SIG-M5 (cell line): ENCODE measurements at regions not wholly inside any gene's neighbourhood (a gene's known extent, or its start where the extent isn't known, plus 50 kb on each side); places are given as distances from the start of the nearest gene placed in this dataset.

Experiments
- DNase-seq: peaks from one replicate; lab custom pipeline; 2025; lab: John Stamatoyannopoulos, UW

DNA sequence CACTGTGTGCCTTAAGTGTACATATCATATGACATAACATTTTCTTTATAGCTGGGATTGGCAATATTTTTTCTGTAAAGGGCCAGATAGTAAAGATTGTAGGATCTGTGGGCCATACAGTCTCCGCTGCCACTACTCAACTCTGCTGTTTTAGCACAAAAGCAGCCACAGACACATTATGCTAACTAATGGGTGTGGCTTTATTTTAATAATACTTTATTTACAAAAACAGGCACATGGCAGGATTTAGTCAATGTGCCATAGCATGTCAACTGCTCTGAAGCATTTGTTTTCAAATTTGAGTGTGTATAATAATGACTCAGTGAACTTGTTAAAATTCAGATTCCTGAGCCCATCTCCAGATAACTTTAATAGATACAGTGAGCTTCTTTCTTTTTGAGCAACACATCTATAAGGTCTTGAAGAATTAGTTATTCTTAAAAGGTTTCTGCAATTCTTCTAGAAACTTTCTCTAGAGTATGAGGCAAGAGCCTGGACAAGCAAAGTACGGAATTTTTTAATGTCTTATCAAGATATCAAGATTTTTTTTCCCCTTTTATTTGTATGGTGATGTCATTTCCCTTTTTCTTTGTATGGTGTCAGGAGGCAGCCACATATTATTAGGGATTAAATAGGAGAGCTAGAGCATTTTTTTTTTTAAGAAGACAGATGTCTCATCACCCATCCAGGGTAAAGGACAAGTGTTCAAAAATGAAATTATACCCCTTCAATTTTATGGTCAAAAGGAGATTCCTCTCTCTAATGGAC, 518.3 kb downstream of the DHX35 start:
- DNase-seq, result no peak

DNA sequence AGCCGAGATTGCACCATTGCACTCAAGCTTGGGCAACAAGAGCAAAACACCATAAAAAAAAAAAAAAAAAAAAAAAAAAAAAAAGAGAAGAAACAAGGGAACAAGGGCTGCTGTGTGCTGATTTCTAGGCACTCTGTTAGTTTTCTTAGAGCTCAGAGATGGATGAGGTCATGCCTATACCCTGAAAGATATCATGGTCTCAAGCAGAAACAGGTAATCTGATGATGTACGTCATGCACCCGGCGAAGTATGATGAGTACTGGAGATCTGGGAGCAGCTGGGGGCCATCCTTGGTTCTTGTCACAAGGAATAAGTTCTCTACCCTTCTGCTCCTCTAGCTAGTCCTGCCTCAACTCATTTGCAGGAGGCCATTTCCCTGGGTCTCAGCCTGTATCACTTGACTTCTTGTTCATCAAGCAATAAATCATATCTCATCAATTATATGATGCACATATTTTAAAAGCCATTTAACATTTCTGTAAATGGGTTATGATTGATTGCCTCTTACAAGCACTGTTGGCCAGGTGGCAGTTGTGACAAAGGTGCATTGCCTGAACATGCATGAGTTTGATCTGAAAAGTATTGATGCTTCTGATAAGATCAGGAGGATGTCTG, 517.2 kb downstream of the DHX35 start:
- DNase-seq, result no peak

DNA sequence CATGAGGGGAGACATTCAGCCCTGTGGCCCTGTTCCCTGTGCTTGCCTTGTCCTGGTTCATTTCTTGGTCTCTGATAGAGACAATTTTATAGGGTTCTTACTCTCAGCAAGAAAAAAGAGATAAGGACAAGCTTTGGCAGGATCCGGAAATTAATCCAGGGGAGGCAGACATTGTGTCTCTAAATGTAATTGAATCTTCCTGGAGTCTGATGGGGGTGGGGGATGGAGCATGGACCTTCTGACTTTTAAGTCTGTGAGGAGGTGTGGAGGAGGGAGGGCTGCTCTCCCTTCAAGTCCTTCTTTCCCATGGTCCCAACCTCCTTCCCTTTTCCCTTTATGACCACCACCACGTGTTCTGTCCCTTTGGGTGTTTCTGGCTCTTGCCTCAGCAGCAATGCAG, 512.7 kb downstream of the DHX35 start:
- DNase-seq, result no peak

DNA sequence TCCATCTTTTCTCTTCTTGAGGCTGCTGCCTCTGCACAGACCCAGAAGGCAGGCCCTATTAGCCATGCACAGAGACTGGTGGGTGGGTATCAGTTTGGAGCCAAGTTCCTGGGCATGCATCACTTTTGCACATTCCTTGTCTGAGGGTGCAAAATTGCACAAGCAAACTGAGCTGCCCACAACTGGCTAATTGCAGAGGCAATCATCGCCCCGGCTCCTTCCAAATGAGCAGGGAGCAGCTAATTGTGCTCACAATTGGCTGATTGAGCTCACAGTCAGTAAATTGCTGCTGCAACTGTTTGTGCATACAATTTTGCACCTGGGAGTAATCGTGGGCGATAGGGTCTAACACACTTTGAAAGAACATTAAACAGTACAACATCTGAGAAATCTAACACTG, 511.4 kb downstream of the DHX35 start:
- DNase-seq, result no peak

DNA sequence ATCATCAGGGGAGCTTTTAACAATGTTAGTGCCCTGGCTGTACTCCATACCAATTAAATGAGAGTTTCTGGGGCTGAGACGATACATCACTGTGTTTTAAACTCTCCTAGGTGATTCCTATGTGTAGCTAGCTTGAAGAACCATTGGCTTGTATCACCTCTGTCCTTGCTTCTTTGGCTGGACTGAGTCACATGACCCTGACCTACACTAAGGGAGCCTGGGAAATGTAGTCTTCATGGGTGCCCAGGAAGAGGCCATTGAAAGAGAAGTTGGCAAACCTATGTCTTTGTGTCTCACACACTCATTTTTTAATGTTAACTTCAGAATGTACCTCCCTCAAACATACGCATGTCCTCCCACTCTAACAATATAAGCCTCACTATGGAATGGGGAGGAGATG, 506.6 kb downstream of the DHX35 start:
- DNase-seq, result no peak

DNA sequence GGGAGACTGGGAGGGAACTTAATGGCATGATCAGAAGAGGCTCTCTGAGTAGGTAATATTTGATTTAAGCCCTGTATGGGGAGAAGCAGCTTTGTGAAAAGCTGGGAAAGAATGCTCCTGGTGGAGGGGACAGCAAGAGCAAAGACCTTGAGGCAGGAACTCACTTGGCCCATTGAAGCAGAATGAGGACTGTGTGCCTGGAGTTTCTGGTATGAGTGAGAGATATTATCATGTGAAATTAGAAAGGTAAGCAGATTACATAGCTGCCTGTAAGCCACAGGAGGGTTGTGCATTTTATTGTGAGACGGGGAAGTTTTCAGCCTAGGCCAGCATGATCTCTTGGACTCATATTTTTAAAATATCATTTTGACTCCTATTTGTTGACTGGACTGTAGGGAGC, 502.1 kb downstream of the DHX35 start:
- no peak for DNase-seq

DNA sequence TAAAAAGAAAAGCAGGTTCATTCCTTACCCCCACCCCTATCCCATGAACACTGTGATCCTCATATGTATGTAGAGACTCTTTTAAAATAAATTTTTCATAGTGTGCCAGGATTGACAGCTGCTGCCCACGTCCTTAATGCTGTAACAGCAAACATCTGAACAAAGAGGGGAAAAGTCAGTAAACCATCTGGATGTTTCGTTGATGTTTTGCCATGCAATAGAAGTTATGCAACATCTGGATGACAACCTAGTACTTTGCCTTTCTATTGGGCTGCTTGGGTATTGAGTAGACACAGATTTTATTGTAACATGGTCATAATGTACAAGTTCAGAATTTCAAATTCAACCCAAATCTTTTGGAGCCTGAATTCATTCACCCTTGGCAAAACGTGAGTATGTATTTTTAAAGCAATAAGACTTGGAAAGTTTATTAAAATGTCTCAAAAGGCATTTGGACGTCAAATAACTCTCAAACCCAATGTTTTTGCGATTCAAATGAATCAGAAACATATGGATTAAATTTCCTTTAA, 500.3 kb downstream of the DHX35 start:
- no peak for DNase-seq

DNA sequence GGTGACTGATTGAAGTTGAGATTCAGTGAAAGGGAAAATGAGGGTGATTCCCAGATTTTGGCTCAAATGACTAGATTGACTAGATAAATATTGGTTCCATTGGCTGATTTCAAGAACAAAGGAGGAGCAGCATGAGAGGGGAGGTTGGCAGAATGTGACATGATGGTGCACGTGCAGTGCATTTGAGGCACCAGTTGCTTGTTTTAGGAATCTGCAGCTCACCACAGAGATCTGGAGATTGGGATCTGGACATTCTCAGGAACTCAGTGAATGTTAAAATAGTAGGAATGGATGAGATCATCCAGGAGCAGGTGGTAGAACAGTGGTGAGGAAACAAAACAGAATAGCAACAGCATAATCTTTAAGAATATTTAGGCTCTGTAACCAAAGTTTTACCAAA, 496.3 kb downstream of the DHX35 start:
- DNase-seq, result no peak

DNA sequence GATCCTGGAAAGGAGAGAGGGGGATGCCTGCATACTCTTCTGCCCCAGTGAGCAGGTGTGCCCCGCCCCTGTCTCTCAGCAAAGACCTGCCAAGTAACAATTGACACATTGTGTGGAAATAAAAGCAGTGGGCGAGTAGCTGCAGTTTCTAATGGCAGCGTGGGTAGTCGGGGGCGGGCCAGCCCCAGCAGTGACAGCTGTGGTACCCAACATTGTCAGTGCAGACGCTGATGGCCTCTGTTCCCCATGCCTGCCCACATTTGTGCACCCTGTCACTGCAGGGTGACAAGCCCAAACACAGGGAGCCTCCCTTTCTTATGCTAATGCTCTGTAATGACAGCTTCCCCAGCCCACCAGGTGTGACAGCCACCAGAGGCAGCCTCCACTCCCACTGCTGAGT, 491.7 kb downstream of the DHX35 start:
- no peak for DNase-seq

DNA sequence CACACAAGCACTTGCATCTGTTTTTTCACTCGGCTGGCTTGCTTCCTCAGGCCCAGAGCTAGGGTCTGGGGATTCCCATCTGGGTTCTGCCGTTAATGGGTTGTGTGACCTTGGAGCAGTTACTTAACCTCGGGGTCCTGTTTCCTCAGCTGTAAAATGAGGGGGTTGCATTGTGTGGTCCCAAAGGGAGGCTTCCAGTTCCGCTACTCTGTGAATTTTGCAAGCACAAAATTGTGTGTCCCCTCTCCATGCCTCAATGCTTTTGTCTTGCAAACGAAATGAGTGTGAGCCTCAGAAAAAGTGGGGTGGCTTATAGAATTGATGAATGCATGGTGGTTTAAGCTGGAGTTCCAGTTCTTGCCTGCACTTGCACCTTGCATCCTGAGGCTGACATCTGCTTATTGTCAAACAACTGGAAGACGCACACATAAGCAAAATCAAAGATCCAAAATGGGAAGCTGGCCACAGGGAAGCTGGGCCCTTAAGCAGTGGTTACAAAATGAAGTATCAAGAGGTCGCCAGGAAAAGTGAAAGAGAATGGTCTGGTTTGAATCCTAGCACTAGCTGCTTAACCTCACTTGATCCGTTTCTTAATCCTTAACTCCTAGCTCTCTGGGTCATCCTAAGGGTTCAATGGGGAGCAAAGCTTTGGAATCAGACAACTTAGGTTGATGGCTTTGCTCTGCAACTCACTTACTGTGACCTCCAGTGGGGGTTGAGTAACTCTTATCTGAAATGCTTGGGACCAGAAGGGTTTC, 490.6 kb downstream of the DHX35 start:
- no peak for DNase-seq

DNA sequence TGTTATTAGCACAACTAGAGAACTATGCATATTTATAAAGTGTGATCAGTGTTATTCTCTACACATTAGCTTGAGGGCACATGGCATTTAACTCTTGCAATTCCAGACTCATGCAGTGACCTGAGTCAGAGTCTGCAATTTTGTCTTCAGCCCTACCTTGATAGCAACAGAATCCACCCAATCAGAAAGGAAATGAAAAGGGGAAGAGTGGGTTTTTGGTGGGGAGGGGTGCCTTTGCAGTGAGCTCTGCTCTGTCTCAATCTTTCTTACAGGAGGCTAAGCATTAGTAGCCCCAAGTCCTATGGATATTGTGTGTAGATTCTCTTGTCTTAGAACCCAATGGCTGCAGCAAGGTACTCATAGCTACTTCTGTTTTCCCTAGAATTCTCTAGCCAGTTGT, 489.2 kb downstream of the DHX35 start:
- DNase-seq, result no peak

DNA sequence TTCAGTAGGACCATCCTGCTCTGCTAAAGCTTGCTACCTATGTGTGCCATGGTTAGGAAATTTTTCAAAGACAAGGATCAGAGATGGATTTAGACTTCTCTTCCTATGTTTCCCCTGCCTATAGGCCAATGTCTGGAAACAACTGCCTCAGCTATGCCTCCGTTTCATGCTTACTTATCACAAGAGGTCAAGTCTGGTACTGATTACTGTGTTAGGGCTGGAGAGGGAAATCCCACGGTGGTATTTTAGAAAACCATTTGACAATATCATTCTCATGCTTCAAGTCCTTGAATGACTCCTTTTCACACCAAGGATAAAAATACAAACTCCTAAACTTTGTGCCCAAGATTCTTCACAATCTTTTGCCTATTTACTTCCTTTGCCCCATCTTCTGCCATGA, 484.3 kb downstream of the DHX35 start:
- DNase-seq, result no peak

DNA sequence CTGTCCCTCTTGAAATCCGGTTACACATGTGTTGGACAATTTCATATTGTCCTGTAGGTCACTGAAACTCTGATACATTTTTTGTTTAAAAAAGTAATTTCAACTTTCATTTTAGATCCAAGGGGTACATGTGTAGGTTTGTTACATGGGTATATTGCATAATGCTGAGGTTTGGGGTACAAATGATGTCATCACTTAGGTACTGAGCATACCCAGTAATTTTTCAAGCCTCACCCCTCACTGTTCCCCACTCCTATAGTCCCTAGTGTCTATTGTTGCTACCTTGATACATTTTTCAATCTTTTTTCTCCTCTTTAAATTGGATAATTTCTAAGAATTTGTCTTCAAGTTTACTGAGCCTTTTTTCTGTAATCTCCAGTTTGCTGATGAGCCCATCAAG, 483.0 kb downstream of the DHX35 start:
- no peak for DNase-seq

DNA sequence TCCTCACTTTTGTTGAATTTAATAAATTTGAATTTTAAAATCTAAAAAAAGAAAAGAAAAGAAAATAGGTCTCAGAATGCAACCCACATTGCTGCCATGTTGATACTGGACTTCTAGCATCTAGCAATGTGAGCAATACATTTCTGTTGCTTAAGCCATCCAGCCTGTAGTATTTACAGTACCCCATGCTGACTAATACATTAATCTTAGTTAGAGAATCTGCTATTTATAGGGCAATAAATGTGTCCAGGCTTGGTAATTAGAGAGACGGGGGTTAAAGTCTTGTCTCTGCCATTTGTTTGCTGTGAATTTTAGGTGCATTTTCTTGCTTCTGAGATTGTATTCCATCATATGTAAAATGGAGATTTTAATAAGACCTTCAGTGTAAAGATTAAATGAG, 471.3 kb downstream of the DHX35 start:
- no peak for DNase-seq

DNA sequence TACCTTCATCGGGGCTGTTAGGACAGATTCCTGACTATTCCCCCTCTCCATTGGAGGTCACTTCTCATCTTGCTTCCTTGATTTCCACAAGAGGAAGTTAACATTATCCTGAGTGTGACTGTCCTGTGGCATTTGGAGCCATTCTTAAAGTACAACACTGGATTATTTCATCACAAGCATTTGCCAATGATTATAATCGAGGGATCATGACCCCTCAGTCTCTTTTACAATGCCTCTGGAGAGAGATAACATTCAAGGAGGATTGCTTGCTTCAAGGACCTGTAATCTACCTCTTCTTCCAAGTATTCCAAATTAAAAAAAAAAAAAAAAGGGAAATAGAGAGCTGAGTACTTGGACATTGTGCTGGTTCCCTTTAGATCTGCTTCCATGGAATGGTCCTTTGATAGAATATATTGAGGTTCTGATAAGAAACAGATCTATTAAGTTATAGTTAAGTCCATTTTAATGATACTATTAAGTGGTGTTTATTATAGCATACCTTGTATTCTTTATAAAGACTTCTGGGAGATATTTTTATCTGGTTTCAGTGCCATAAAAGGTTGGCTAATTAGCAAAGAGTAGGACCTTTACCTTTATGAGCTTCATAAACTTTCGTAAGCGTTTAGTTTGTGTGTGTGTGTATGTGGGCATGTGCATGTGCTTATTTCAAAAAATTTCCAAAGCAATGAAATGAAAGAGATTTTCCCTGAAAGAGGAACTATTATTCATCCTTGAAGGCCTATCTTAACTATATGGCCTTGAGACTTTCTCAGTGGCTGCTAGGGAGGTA, 469.1 kb downstream of the DHX35 start:
- no peak for DNase-seq

DNA sequence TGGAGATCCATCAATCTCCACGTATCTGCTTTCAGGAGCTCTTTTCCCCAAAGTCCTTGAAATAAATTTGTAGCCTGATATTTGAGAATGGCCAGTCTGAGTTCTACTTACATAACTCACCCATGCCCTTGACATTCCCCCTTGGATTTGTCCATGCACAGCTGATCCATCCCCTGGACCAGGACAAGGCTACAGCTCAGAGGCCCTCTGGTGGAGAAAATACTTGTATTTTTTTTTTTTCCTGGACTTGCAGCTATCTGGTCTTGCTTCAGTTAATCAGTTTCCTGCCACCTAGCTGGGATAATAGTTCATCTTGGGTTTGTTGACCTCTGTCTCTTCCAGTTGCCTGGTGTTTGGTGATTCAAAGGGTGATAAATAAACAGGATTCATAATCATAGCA, 467.6 kb downstream of the DHX35 start:
- no peak for DNase-seq

DNA sequence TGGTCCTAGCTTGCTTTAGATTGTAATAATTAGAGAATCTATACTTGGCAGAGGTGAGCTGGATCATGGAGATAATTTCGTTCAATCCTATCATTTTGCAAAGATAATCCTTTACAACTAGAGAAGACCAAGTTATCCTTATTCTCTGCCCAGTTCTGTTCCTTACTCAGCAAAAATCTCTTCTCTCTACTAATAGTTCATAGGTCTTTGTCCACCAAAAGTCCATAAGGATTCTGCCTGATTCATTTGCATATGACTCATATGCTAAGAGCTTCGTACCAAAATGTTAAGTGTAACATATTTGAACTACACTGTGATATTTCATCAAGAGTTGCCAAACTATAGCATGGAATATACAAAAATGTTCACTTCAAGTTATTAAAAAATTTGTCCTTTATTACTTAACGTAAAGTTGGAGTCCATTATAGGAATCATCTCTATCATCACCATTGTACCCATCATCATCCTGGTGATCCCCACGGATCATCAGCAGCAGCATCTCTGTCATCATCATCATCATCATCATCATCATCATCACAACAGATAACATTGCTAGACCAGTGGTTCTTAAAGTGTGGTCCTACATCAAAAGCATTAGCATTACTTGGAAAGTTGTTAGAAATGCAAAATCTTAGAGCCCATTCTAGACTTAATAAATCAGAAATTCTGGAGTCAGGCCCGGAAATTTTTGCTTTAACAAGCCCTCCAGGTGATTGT, 463.0 kb downstream of the DHX35 start:
- no peak for DNase-seq

DNA sequence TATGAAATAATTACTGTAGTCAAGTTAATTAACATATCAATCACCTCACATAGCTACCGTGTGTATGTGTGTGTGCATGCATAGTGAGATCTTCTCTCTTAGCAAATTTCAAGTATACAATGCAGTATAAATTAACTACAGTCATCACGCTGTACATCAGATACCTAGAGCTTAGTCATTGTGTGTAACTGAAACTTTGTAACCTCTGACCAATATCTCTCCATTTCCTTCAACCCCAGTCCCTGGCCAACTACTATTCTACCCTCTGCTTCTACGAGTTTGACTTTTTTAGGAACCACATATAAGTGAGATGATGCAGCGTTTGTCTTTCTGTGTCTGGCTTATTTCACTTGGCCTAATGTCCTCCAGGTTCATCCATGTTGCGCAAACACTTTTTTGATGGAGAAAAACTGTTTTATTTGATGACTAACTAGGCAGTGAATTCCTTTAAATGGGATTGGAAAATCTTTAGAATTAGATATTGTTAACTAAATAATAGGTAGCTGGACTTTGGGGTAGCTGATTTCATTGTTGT, 459.5 kb downstream of the DHX35 start:
- DNase-seq, result no peak

DNA sequence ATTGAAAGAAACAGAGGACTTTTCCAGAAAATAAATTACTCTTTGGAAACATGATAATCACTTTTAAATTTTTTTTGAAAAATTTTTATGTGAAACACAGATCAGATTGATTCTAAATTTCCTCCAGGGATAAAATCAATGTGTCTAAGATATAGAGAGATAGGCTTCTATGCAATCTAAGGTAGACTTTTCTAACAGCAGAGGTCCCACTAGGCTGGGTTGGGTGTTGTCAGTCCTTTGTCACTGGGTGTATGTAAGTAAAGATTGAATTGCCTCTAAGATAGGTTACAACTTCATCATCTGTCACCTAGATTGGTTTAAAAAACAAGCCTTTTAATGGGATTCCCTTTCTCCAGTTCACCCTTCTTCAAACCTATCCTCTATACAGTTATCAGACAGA, 449.9 kb downstream of the DHX35 start:
- no peak for DNase-seq

DNA sequence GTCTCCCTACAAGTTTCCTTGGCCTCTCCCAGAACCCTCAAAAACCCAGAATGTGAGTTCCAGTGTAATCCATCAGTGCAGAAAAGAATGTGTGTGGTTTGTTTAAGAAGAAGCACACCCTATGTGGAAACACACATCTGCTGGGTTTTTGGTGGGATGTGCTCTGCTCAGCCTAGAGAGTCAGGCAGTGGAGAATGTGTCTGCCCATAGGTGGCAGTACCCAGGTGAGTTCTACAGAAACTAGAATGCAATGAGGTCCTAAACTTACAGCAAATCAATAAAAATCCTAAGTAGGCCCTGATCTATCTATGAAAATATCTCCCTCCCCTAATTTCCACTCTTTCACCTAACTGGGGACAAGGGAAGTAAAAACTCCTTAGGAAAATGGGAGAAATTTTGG, 437.3 kb downstream of the DHX35 start:
- DNase-seq, result no peak

DNA sequence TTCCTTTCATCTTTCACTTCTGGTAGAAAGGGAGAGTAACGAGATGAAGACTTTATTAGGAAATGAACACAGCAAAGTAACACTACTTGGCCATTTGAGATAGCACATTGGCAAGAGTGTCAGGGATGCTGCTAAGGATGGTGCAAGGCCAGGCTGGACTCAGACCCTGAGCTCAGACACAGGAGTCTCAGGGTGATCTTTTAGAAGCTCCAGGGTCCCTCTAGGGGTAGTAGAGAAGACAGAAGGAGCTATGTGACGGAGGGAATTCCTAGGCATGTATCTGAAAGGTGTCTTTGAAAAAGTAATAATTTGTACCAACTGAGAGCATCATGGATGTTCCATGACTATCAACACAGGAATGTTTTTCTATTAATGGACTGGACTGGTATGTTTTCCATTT, 436.5 kb downstream of the DHX35 start:
- DNase-seq, result no peak
